ENCODE measurements at regions not wholly inside any gene's neighbourhood (a gene's known extent, or its start where the extent isn't known, plus 50 kb on each side); places are given as distances from the start of the nearest gene placed in this dataset.

- Mint-ChIP-seq H3K9me3 (no peaks in the 10 kb centered on the region), H3K4me3 (no peak overlapping the region)
- no peak for ATAC-seq
These were observed 140.0 kb downstream of the VAPA start for GRCh38 chr18:10053861-10054260.

GRCh38 chr18:10054366-10054765 is 140.6 kb downstream of the VAPA start:
- H3K9me2 ChIP-seq (ENCODE audit: insufficient read depth), result peaks cover 5% of the 10 kb centered on the region
- H3K36me3 ChIP-seq (ENCODE audit: insufficient read depth), result no peaks in the 10 kb centered on the region
- peak overlapping the region; percentile 84 for H2AFZ ChIP-seq
- no peak for DNase-seq (ENCODE audit: low spot score)
- H4K20me1 ChIP-seq (replicated peaks; ENCODE audit: insufficient read depth), result no peaks in the 10 kb centered on the region
- H3K79me2 ChIP-seq (replicated peaks; ENCODE audit: insufficient read depth), result no peaks in the 10 kb centered on the region
- Mint-ChIP-seq H3K4me1 (0 out of 3 replicates have a peak, but pooled peaks cover 5% of the 10 kb centered on the region), H3K4me3 (no peak overlapping the region), H3K27ac (no peak overlapping the region), H3K27me3 (ENCODE audit: insufficient read depth, low read depth, poor library complexity) (peaks cover 2% of the 10 kb centered on the region), H3K9me3 (no peaks in the 10 kb centered on the region), H3K36me3 (ENCODE audit: low read depth) (no peaks in the 10 kb centered on the region)
- no peak overlapping the region for H3K27ac ChIP-seq (ENCODE audit: low read depth)
- TF ChIP-seq ZNF462 (CRISPR knock-in tag; IDR thresholded peaks at IDR 0.05) (no peak), CTCF (conservative IDR thresholded peaks at IDR 0.05; ENCODE audit: low read depth in 2 of 2) (no peak)
- no peaks in the 10 kb centered on the region for H3F3A ChIP-seq (replicated peaks; ENCODE audit: low read depth)
- no peak overlapping the region for H3K4me2 ChIP-seq
- ATAC-seq, result peak; percentile 45
- H3K4me1 ChIP-seq (ENCODE audit: insufficient read depth), result no peaks in the 10 kb centered on the region
- no peak overlapping the region for H3K4me3 ChIP-seq
- no peaks in the 10 kb centered on the region for H3K27me3 ChIP-seq (ENCODE audit: insufficient read depth)

More at GRCh38 chr18:10053861-10054260, 140.0 kb downstream of the VAPA start:
- Histone ChIP-seq H3K79me2 (replicated peaks; ENCODE audit: insufficient read depth) (no peaks in the 10 kb centered on the region), H3K27me3 (ENCODE audit: insufficient read depth) (no peaks in the 10 kb centered on the region), H3F3A (replicated peaks; ENCODE audit: low read depth) (no peaks in the 10 kb centered on the region), H3K4me2 (no peak overlapping the region), H4K20me1 (replicated peaks; ENCODE audit: insufficient read depth) (no peaks in the 10 kb centered on the region), H3K27ac (ENCODE audit: low read depth) (no peak overlapping the region), H3K36me3 (ENCODE audit: insufficient read depth) (no peaks in the 10 kb centered on the region), H3K4me1 (ENCODE audit: insufficient read depth) (no peaks in the 10 kb centered on the region), H3K4me3 (no peak overlapping the region), H3K9me2 (ENCODE audit: insufficient read depth) (peaks cover 5% of the 10 kb centered on the region), H2AFZ (peak overlapping the region; percentile 84; the same call in 1 of the 2 replicates)
- Mint-ChIP-seq H3K36me3 (ENCODE audit: low read depth) (no peaks in the 10 kb centered on the region), H3K27me3 (ENCODE audit: insufficient read depth, low read depth, poor library complexity) (peaks cover 2% of the 10 kb centered on the region), H3K27ac (no peak overlapping the region), H3K4me1 (0 out of 3 replicates have a peak, but pooled peaks cover 5% of the 10 kb centered on the region)
- TF ChIP-seq CREB1 (CRISPR knock-in tag; IDR thresholded peaks at IDR 0.05; ENCODE audit: low read depth) (no peak), POLR2AphosphoS5 (IDR thresholded peaks at IDR 0.05; ENCODE audit: low read depth) (no peak), EZH2phosphoT487 (IDR thresholded peaks at IDR 0.05; ENCODE audit: unreplicated experiment) (no peak), REST (IDR thresholded peaks at IDR 0.05; ENCODE audit: unreplicated experiment) (no peak), EZH2 (IDR thresholded peaks at IDR 0.05; ENCODE audit: low read depth, unreplicated experiment) (no peak)
- DNase-seq (ENCODE audit: low spot score), result no peak
